Inferior parietal cortex (tissue), 1 donor: ENCODE measurements at regions not wholly inside any gene's neighbourhood (a gene's known extent, or its start where the extent isn't known, plus 50 kb on each side); places are given as distances from the start of the nearest gene placed in this dataset.

Experiments
- DNase-seq: peaks from one replicate; pipeline ENCODE4 v3.0.0-alpha.2; 2016; ENCODE audit errors: extremely low spot score

- peak; percentile 59 for DNase-seq
These were observed 471.4 kb downstream of the LIG4 start for GRCh38 chr13:107743983-107744382.

- DNase-seq: no peak
These were observed 471.8 kb downstream of the LIG4 start for GRCh38 chr13:107743526-107743925.

GRCh38 chr13:107743100-107743499 is 472.2 kb downstream of the LIG4 start:
- no peak for DNase-seq

- DNase-seq: no peak
These were observed 472.8 kb downstream of the LIG4 start for GRCh38 chr13:107742544-107742943.

- no peak for DNase-seq
These were observed 477.3 kb downstream of the LIG4 start for GRCh38 chr13:107738004-107738403.

GRCh38 chr13:107736731-107737130 is 478.6 kb downstream of the LIG4 start:
- no peak for DNase-seq

GRCh38 chr13:107736170-107736569 is 479.2 kb downstream of the LIG4 start:
- no peak for DNase-seq

GRCh38 chr13:107734891-107735625 is 480.3 kb downstream of the LIG4 start:
- no peak for DNase-seq

- no peak for DNase-seq
These were observed 482.1 kb downstream of the LIG4 start for GRCh38 chr13:107733276-107733675.

- DNase-seq: no peak
These were observed 484.5 kb downstream of the LIG4 start for GRCh38 chr13:107730813-107731212.

GRCh38 chr13:107721125-107721869 is 494.0 kb downstream of the LIG4 start:
- DNase-seq: no peak

- DNase-seq: no peak
These were observed 498.6 kb downstream of the LIG4 start for GRCh38 chr13:107716741-107717140.

GRCh38 chr13:107716241-107716640 is 499.1 kb downstream of the LIG4 start:
- no peak for DNase-seq

- no peak for DNase-seq
These were observed 499.8 kb downstream of the LIG4 start for GRCh38 chr13:107715496-107715895.

- no peak for DNase-seq
These were observed 502.0 kb downstream of the LIG4 start for GRCh38 chr13:107713314-107713713.

- no peak for DNase-seq
These were observed 503.0 kb downstream of the LIG4 start for GRCh38 chr13:107712145-107712860.

- no peak for DNase-seq
These were observed 525.2 kb downstream of the LIG4 start for GRCh38 chr13:107690181-107690580.

- no peak for DNase-seq
These were observed 529.5 kb downstream of the LIG4 start for GRCh38 chr13:107685876-107686275.

GRCh38 chr13:107681600-107681999 is 533.7 kb downstream of the LIG4 start:
- DNase-seq: no peak

- DNase-seq: no peak
These were observed 535.2 kb downstream of the LIG4 start for GRCh38 chr13:107680115-107680514.

- no peak for DNase-seq
These were observed 537.2 kb downstream of the LIG4 start for GRCh38 chr13:107678075-107678689.
